M059J (cell line): ENCODE measurements at regions not wholly inside any gene's neighbourhood (a gene's known extent, or its start where the extent isn't known, plus 50 kb on each side); places are given as distances from the start of the nearest gene placed in this dataset.

Experiments used
- DNase-seq: peaks from one replicate; pipeline ENCODE4 v3.0.0-alpha.2; 2012; ENCODE audit warnings: low read depth

DNA sequence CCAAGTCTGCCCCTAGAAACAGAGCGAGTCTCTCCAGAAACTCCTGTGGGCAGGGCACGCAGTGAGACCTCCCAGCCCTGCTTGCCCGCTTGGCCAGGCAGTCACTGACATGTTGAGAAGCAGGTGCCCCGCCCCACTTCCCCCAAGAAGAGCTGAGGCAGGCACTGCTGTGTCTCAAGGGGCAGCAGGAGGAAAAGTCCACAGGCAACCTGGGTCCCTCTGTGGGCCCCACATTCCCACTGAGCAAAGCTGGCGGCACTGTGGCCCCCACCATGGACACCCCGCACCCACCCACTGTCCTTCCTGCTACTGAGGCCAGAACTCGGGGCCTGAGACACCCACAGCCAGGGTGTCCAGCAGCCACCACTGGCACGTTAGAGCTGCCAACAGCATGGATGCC is 137.3 kb upstream of the NKX1-1 start:
- DNase-seq = no peak

DNA sequence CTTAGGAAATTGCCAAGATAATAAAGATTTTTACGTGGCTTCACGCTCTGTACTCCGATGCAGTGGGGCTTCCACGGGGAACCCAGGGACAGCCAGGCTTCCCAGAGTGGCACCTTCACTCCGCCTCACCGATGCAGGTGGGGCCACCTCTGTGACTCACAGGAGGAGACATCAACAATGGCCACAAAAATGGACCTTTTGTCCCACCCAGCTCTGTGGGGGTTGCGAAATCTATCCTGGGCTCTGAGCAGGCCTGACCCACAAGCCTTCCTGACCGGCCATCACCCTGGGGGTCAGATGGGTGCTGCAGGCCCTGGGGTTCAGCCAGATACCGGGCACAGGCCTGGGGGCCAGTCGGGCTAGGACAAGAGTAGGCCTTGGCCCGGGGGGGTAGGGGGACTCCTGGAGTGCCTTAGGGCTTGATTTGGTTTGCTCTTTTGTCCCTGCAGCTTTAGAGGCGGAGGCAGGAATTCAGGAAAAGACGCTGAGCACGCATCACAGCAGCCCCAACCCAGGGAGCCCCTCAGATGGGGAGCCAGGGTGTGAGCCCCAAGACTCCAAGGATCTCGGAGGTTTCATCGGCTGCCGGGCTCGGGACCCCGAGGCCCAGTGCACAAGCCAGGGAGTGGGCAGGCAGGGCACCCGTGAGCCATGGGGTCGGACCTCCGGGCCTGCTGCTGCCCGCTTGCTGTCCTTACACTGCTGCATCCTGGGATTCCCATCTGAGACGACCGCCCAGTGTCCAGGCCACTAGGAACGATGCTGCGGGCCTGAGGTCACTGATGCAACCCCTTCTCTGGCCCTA is 136.5 kb upstream of the NKX1-1 start:
- no peak for DNase-seq

DNA sequence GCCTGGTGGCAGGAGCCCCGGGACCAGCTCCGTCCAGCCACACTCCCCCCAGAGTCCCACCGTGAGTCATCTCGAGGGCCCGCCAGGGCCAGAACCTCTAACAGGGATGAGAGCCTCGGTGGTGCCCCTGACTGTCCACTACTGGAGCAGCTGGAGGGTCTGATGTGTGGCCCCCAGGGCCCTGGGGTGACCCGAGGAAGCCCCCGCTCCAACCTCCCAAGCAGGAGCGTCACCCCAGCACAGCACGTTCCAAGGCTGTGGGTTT is 135.9 kb upstream of the NKX1-1 start:
- no peak for DNase-seq

GRCh38 chr4:1541449-1542225 is 135.4 kb upstream of the NKX1-1 start:
- DNase-seq = no peak

GRCh38 chr4:1540601-1541375 is 134.5 kb upstream of the NKX1-1 start:
- DNase-seq = no peak

GRCh38 chr4:1539859-1540600 is 133.8 kb upstream of the NKX1-1 start:
- DNase-seq = no peak

DNA sequence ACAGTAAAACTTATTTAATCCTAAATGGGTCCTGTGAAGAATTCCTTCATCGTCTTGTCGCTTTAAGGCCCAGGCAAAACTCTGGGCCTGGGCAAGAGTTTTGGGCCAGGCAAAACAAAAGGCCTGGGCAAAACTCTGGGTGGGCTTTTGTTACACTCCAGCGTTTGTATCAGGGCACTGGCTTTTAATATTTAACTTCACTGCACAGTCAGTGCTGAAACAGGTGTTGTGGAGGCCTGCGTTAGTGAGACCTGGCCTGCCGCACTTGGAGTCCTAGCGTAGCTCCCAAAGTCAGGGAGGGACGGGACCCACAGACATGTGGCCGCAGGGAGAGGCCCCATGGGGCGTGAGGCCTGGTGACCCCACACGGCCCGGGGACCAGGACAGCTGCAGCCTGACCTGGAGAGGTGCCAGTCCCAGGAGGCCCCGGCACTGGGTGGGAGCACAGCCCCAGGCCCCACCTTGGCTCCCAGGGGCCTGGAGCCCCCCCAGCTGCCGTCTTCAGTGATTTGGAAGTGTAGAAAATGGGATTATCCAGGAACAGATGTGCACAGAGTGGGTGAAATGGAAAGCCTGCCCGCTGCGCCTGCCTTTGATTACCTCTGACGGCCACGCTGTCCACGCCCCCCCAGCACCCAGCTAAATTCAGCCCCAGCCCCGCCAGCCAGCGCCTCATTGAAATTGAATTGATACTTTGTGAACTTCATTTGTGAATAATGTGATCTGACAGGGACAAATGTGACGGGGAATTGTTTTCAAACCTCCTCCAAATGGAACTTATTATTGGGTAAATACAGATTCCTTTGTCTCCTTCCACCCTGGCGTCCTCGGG is 132.9 kb upstream of the NKX1-1 start:
- DNase-seq = no peak

DNA sequence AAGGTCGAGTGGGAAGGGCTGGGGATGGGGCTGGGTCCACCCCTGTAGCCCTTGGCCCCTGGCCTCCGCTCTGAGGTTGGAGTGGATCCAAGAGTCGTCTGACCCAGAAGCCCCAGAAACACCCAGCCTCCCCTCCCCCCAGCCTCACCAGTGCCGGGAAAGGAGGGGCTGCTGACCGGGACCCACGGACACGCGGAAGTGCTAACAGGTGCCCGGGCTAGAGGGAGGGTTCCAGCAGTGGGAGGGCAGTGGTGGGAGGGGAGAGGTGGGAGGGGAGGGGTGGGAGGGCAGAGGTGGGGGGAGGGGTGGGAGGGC is 131.8 kb upstream of the NKX1-1 start:
- DNase-seq = no peak

GRCh38 chr4:1537410-1538095 is 131.3 kb upstream of the NKX1-1 start:
- DNase-seq = no peak

DNA sequence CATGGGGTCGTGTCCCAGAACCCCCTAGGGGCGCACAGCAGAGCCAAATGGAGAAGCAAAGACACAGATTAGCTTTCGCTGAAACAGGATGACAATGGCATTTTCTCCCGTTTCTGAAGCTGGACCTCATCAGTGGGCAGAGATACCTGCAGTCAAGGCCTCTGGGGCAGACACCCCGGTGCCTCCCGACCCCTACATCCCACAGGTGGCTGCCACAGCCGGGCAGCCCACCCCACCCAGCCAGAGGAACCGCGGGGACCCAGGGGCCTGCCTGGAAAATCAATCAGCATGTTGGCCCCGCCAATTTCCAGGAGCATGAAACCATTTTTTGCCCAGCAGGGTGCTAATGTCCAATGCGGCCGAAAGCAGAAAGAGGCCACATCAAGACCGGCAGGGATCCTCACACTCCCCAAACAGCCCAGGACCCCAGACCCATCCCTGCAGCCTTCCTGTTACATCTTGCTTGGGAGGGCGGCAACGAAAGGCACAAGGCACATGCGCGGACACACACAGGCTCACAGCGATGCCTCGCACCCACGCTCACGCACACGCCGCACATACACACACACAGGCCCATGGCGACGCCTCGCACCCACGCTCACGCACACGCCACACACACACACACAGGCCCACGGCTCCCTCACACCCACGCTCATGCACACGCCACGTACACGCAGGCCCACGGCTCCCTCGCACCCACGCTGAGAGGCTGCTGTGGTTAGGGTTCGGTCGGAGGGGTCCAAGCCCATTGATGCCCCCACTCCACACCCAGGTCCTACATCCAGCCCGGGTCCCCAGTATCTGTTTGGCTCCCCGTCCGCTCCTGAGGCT is 130.6 kb upstream of the NKX1-1 start:
- DNase-seq = no peak

DNA sequence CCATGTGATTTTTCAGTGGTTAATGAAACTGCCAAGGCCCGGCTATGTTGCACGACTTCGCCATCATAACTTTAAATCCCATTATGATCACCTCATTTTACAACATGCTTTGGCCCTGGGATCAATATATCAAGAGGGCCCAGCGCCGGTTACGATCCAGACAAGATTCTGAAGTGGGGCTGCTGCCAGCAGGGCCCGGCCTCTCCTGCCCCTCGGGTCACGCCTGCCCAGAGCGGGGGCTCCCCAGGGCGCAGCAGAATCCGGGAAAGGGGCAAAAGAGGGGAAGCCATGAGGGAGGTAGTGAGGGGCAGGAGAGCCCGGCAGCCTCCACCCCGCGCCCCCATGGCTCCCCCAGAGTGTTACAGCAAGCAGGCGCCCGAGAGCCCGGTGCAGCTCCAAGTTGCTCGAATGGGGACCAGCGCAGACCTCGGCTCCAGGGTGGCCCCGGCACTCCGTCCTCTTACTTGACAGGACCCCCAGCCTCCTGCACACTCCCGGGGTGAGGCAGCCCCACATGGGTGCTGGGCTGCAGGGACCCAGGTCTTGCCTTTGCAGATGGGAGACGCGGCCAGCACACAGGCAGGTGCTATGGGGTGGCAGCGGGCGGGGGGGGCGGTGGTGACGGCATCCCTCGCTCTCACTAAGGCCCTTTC is 129.8 kb upstream of the NKX1-1 start:
- no peak for DNase-seq

- DNase-seq = no peak
Observed at GRCh38 chr4:1534876-1535526, 128.8 kb upstream of the NKX1-1 start.

- DNase-seq = no peak
Observed at GRCh38 chr4:1534095-1534872, 128.0 kb upstream of the NKX1-1 start.

DNA sequence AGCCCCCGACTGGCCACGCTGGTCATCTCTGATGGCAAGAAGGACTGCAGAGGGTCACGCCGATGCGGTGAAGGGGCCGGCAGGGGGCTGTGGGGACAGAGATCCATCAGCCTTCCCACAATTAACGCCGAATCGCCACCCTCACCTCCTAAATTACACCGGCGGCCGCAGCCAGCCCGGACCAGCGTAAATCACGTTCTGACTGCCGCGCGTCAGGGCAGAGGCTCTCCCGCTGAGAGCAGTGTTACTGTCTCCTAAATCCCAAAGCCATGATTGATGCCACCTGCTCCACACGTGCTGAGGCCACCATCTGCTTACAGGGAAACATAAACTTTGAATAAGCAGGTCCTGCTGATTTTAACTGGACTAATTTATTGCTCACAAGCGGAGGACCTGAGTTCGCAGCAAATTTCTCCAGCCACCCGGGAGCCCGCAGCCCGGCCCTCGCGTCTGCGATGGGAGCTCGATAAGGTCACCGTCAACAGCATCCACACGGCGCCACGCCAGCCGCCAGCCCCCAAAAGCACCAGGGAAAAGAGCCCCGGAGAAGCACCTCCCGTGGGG is 127.3 kb upstream of the NKX1-1 start:
- DNase-seq = no peak

- DNase-seq = no peak
Observed at GRCh38 chr4:1532549-1533395, 126.5 kb upstream of the NKX1-1 start.

GRCh38 chr4:1531683-1532548 is 125.7 kb upstream of the NKX1-1 start:
- DNase-seq = no peak
